Breast epithelium (tissue), 3 donors: ENCODE measurements at regions not wholly inside any gene's neighbourhood (a gene's known extent, or its start where the extent isn't known, plus 50 kb on each side); places are given as distances from the start of the nearest gene placed in this dataset.

Experiments used
- POLR2AphosphoS5 ChIP-seq, 3 donors: sonication (generic); formaldehyde crosslinking; IDR thresholded peaks; one replicate each; pipeline ENCODE4 v1.6.1; 2017; ENCODE audit warnings: antibody characterized with exemption in 3 of 3
- TF ChIP-seq, protein P1 (sequence below), 3 donors: fragments of 450-650 bp; IDR thresholded peaks; one replicate each; pipeline ENCODE4 v1.5.1; 2016 to 2017; ENCODE audit warnings: antibody characterized with exemption in 3 of 3, mild to moderate bottlenecking in 3 of 3, moderate library complexity in 3 of 3

DNA sequence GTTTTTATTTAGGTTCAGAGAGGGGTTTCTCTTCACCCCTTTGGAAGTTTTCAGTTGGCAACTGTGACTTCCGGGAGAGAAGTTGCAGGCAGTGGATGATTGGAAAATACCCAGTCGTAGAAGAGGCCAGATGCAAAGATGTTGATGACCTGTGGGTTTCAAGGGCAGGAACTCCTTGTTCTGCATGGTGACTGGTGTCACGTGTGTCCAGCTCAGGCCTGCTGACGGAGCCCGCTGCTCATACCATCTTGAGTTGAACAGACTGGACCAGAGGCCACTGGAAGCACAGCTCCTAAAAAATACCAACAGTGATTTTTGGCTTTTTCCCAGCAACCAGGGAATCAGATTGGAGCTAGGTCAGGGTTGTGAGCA is 243.9 kb upstream of the KLF4 start:
- TF ChIP-seq, protein P1, sequence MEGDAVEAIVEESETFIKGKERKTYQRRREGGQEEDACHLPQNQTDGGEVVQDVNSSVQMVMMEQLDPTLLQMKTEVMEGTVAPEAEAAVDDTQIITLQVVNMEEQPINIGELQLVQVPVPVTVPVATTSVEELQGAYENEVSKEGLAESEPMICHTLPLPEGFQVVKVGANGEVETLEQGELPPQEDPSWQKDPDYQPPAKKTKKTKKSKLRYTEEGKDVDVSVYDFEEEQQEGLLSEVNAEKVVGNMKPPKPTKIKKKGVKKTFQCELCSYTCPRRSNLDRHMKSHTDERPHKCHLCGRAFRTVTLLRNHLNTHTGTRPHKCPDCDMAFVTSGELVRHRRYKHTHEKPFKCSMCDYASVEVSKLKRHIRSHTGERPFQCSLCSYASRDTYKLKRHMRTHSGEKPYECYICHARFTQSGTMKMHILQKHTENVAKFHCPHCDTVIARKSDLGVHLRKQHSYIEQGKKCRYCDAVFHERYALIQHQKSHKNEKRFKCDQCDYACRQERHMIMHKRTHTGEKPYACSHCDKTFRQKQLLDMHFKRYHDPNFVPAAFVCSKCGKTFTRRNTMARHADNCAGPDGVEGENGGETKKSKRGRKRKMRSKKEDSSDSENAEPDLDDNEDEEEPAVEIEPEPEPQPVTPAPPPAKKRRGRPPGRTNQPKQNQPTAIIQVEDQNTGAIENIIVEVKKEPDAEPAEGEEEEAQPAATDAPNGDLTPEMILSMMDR (IDR thresholded peaks at IDR 0.05) = no peak
- TF ChIP-seq POLR2AphosphoS5 (IDR thresholded peaks at IDR 0.05) = no peak
